ENCODE measurements at regions not wholly inside any gene's neighbourhood (a gene's known extent, or its start where the extent isn't known, plus 50 kb on each side); places are given as distances from the start of the nearest gene placed in this dataset.

DNA sequence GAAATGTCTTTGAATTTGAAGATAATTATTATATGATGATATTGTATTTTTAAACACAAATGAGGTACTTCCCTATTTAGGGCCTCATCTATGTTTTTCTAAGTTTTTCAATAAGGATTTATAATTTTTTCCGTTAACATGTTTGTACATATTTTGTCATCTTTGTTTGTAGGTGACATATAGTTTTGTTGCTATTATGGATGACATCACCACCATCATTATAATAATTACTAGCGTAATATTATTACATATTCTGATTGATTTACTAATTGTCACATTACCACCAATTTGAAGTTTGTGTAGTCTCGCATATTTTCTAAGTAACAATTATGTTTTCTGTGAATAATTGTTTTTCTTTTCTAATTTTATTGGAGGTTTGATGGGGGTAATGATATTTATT, 147.2 kb upstream of the DAAM1 start:
- TF ChIP-seq, protein P1, sequence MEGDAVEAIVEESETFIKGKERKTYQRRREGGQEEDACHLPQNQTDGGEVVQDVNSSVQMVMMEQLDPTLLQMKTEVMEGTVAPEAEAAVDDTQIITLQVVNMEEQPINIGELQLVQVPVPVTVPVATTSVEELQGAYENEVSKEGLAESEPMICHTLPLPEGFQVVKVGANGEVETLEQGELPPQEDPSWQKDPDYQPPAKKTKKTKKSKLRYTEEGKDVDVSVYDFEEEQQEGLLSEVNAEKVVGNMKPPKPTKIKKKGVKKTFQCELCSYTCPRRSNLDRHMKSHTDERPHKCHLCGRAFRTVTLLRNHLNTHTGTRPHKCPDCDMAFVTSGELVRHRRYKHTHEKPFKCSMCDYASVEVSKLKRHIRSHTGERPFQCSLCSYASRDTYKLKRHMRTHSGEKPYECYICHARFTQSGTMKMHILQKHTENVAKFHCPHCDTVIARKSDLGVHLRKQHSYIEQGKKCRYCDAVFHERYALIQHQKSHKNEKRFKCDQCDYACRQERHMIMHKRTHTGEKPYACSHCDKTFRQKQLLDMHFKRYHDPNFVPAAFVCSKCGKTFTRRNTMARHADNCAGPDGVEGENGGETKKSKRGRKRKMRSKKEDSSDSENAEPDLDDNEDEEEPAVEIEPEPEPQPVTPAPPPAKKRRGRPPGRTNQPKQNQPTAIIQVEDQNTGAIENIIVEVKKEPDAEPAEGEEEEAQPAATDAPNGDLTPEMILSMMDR (IDR thresholded peaks at IDR 0.05; ENCODE audit: poor library complexity, severe bottlenecking) = no peak
- no peak for TF ChIP-seq RAD21 (conservative IDR thresholded peaks at IDR 0.05)
- no peak for TF ChIP-seq POLR2AphosphoS5 (IDR thresholded peaks at IDR 0.05)
- no peak for TF ChIP-seq MXI1 (conservative IDR thresholded peaks at IDR 0.05; ENCODE audit: poor library complexity, severe bottlenecking)
- TF ChIP-seq EZH2 (IDR thresholded peaks at IDR 0.05; ENCODE audit: borderline replicate concordance, insufficient read depth, low read length, poor library complexity, severe bottlenecking) = no peak
- no peak for TF ChIP-seq SMC3 (conservative IDR thresholded peaks at IDR 0.05; ENCODE audit: poor library complexity)
- TF ChIP-seq TAF1 (IDR thresholded peaks at IDR 0.05; ENCODE audit: low read depth) = no peak
- TF ChIP-seq EP300 (conservative IDR thresholded peaks at IDR 0.05; ENCODE audit: poor library complexity, severe bottlenecking) = no peak
- TF ChIP-seq, protein P2, sequence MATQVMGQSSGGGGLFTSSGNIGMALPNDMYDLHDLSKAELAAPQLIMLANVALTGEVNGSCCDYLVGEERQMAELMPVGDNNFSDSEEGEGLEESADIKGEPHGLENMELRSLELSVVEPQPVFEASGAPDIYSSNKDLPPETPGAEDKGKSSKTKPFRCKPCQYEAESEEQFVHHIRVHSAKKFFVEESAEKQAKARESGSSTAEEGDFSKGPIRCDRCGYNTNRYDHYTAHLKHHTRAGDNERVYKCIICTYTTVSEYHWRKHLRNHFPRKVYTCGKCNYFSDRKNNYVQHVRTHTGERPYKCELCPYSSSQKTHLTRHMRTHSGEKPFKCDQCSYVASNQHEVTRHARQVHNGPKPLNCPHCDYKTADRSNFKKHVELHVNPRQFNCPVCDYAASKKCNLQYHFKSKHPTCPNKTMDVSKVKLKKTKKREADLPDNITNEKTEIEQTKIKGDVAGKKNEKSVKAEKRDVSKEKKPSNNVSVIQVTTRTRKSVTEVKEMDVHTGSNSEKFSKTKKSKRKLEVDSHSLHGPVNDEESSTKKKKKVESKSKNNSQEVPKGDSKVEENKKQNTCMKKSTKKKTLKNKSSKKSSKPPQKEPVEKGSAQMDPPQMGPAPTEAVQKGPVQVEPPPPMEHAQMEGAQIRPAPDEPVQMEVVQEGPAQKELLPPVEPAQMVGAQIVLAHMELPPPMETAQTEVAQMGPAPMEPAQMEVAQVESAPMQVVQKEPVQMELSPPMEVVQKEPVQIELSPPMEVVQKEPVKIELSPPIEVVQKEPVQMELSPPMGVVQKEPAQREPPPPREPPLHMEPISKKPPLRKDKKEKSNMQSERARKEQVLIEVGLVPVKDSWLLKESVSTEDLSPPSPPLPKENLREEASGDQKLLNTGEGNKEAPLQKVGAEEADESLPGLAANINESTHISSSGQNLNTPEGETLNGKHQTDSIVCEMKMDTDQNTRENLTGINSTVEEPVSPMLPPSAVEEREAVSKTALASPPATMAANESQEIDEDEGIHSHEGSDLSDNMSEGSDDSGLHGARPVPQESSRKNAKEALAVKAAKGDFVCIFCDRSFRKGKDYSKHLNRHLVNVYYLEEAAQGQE (IDR thresholded peaks at IDR 0.05; ENCODE audit: borderline replicate concordance) = no peak
